ENCODE measurements at regions not wholly inside any gene's neighbourhood (a gene's known extent, or its start where the extent isn't known, plus 50 kb on each side); places are given as distances from the start of the nearest gene placed in this dataset.

DNA sequence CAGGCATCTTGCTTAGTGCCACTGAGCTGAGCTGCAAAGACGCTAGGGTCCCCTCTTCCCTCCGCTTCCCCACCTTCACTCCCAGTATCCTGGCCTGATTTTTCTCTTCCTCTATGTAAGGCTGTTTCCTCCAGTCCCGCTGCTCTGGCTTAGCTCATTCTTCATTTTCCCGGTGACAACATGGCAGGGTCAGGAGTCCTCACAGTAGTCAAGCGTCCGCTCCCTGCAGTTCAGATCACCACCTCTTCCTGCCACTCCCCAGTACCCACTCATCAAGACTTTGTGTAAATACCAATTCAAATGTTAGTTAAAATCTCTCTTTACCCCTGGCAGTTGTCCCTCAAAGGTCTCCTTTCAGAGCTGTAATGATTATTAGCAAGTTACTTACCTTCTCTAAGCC lies 650.4 kb upstream of the CELF2 start:
- no peak for DNase-seq
- Histone ChIP-seq H3K9me3 (no peaks in the 10 kb centered on the region), H3K36me3 (no peaks in the 10 kb centered on the region), H3K4me1 (no peaks in the 10 kb centered on the region), H3K4me3 (no peak overlapping the region), H3K27ac (no peak overlapping the region), H3K27me3 (no peaks in the 10 kb centered on the region)
- TF ChIP-seq CTCF (IDR thresholded peaks at IDR 0.05) (no peak), POLR2A (IDR thresholded peaks at IDR 0.05) (no peak)

GRCh38 chr10:10368951-10369576 lies 648.6 kb upstream of the CELF2 start:
- Histone ChIP-seq H3K4me3 (no peak overlapping the region), H3K27ac (no peak overlapping the region), H3K9me3 (no peaks in the 10 kb centered on the region), H3K27me3 (no peaks in the 10 kb centered on the region), H3K36me3 (no peaks in the 10 kb centered on the region), H3K4me1 (no peaks in the 10 kb centered on the region)
- TF ChIP-seq CTCF (IDR thresholded peaks at IDR 0.05) (no peak), POLR2A (IDR thresholded peaks at IDR 0.05) (no peak)
- no peak for DNase-seq

DNA sequence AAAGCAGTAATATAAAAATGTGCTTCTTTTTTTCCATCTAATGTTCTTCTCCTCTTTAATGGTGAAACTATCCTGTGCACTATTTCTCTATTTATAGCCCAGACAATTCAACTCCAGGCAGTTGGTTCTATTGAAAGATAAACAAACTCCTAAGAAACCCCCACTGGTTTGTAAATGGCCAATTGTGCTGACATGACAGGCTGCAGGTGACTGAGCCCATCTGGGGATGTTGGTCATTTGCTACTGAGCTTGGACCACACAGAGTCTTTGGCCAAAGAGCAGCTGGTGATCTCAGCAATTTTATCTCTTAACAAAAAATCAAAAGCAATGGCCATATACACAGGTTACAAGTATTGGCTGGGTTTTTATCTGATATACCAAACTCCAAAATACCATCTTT lies 631.8 kb upstream of the CELF2 start:
- H3K9me3 ChIP-seq: no peaks in the 10 kb centered on the region
- no peak overlapping the region for H3K27ac ChIP-seq
- no peaks in the 10 kb centered on the region for H3K36me3 ChIP-seq
- TF ChIP-seq CTCF (IDR thresholded peaks at IDR 0.05) (no peak), POLR2A (IDR thresholded peaks at IDR 0.05) (no peak)
- no peak for DNase-seq
- no peaks in the 10 kb centered on the region for H3K4me1 ChIP-seq
- H3K27me3 ChIP-seq: no peaks in the 10 kb centered on the region
- H3K4me3 ChIP-seq: no peak overlapping the region

DNA sequence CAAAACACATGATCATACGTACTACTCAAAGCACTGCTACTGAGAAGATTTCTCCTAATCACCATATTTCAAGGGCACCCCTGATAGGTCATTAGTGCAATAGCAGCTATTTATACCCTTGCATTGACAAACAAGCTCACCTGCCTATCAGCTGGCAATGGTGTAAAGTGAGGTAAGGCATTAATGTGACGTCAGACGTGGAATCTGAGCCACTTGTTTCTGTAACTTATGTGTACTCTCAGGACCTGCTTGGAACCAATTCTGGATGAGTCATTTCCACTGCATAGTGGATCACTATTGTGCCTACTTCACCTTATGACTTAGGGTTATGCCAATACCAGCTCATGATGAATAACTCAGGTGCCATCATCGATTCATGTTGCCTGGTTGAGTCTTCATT lies 628.5 kb upstream of the CELF2 start:
- Histone ChIP-seq H3K27ac (no peak overlapping the region), H3K27me3 (no peaks in the 10 kb centered on the region), H3K9me3 (no peaks in the 10 kb centered on the region), H3K36me3 (no peaks in the 10 kb centered on the region), H3K4me3 (no peak overlapping the region), H3K4me1 (no peaks in the 10 kb centered on the region)
- TF ChIP-seq CTCF (IDR thresholded peaks at IDR 0.05): no peak
- no peak for DNase-seq

DNA sequence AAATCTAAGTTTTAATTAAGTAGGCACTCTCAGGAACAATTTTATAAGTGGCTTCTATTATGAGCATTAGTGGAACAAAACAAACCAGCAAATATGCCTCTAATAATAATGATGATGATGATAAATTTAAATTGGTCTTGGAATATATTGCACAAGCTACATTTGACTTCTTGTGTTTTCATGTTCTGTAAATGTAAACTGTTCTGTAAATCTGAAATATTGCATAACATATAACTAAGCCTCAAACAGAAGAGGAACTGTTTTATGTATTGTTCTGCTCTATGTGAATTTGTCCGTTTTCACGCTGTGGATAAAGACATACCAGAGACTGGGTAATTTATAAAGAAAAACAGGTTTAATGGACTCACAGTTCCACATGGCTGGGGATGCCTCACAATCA lies 625.2 kb upstream of the CELF2 start:
- H3K27me3 ChIP-seq: no peaks in the 10 kb centered on the region
- no peaks in the 10 kb centered on the region for H3K9me3 ChIP-seq
- H3K27ac ChIP-seq: no peak overlapping the region
- no peaks in the 10 kb centered on the region for H3K4me1 ChIP-seq
- H3K4me3 ChIP-seq: no peak overlapping the region
- no peaks in the 10 kb centered on the region for H3K36me3 ChIP-seq
- TF ChIP-seq CTCF (IDR thresholded peaks at IDR 0.05) (no peak), POLR2A (IDR thresholded peaks at IDR 0.05) (no peak)
- DNase-seq: no peak
